CD4-positive, alpha-beta T cell treated with Interleukin-6 for 4 hours (primary cell): ENCODE measurements at regions not wholly inside any gene's neighbourhood (a gene's known extent, or its start where the extent isn't known, plus 50 kb on each side); places are given as distances from the start of the nearest gene placed in this dataset.
"Not testable (repeated sequence)": the region's sequence is repeated elsewhere in the genome, so short reads cannot be mapped to it uniquely, and the experiment has no call there.

Experiments used
- DNase-seq: peaks from one replicate; pipeline ENCODE4 v3.0.0-alpha.2; 2020; ENCODE audit warnings: mixed read lengths

DNA sequence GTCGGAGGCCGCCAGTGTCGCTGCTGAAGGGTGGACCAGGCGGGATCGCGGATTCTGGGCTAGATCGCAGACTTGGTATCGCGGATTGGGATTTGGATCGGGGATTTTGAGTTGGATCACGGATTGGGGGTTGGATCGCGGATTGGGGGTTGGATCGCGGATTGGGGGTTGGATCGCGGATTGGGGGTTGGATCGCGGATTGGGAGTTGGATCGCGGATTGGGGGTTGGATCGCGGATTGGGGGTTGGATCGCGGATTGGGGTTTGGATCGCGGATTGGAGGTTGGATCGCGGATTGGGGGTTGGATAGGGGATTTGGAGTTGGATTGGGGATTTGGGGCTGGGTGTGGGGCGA, 93.1 kb upstream of the THOC3 start:
- not testable (repeated sequence) for DNase-seq

DNA sequence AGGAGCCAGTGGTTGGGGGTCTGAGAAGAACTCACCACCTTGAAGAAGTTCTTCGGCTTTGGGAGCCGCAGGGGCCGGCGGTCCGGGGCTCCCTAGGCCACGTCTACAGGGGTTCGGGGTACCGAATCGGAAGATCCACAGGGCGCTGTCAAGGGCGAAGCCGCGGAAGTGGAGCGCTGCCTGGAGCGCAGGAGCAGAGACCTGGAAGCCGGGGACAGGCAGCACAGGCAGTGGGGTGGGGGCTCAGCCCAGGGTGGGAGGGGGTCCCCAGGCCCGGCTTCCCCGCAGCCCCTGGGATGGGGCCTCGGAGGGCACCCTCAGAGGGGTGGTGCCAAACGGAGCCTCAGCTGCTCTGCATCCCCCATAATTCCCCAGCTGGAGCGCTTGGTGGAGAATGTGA, 93.5 kb upstream of the THOC3 start:
- not testable (repeated sequence) for DNase-seq

DNA sequence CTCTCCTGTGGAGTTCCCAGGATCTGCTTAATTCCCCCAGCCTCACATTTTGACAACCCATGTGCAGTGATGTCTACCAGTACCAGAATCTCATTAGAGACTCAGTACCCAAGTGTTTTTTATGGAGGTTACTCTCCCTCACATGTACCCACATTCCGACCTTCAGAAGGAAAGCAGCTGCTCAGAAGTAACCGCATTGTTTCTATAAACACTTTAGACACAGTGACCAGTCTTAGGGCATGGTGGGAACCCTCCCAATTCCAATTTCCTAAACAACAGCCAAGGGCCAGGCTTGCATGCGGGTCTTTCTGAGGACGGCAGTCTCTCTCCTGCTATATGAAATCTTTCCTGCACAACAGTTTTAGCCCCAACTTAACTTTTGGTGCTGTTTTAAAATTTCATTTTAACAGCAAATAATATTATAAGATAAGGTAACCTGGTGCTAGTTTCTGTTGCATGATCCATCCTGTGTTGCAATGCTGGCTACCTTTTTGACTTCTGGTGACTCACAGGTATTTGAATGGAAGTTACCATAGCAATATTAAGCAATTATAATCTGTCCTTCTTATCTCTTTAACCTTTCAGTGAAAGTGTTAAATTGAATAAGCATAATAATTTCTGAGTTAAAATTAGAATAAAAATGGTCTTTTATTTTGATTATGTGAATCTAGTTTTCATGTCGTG, 98.3 kb upstream of the THOC3 start:
- DNase-seq: not testable (repeated sequence)

DNA sequence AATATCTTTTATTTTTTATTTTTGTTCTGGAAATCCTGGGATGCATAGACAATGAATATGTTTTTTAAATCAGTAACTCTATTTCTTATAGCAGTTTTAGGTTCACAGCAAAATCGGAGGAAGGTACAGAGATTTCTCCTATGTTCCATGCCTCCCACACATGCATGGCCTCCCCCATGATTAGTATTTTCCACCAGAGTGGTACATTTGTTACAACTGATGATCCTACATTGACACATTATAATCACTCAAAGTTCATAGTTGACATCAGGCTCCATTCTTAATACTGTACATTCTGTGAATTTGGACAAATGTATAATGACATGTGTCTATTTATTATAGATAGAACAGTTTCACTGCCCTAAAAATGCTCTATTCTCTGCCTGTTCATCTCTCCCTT, 99.0 kb upstream of the THOC3 start:
- DNase-seq: not testable (repeated sequence)

DNA sequence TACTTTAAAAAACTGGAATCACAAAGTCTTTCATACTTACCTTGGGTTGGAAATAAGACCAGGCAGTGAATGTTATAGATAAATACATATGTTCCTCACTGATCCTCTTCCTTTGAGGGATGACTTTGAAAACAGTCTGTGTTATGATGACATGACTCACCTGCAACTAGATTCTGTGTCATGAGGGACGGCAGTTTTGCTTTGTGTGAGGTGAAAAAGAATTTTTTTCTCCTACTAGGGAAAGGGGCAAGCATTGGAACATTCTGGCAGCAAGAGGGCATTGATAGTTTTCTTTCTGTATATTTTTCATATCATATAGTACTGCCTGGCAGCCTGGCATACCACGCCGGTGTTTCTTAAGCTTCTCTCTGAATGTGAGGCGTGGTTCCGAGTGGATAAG, 99.8 kb upstream of the THOC3 start:
- DNase-seq: not testable (repeated sequence)

DNA sequence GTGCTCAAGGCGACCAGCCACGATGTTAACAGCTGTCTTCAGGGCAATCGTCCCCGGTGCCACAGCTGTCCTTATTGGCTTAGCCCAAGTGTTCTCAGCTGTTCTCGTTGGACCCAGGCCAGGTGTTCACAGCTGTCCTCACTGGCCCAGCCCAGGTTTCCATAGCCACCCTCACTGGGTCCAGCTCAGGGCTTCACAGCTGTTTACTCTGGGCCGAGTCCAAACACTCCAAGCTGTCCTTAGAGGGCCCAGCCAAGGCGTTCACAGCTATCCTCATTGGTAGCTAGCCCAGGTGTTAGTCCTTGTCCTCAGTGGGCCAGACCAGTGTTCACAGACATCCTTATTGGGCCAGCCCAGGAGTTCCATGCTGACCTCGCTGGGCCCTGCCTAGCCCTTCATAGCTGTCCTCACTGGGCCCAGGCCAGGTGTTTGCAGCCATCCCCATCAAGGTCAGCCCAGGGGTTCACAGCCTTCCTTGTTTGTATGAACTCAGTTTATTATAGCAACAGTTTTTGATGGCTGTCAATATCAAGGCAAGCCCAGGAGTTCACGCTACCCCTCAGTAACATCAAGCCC, 106.0 kb upstream of the THOC3 start:
- DNase-seq: not testable (repeated sequence)

DNA sequence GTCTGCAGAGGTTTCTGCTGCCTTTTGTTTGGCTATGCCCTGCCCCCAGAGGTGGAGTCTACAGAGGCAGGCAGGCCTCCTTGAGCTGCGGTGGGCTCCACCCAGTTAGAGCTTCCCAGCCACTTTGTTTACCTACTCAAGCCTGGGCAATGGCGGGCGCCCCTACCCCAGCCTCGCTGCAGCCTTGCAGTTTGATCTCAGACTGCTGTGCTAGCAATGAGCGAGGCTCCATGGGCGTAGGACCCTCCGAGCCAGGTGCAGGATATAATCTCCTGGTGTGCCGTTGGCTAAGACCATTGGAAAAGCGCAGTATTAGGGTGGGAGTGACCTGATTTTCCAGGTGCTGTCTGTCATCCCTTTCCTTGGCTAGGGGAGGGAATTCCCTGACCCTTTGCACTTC, 115.6 kb upstream of the THOC3 start:
- DNase-seq: not testable (repeated sequence)

DNA sequence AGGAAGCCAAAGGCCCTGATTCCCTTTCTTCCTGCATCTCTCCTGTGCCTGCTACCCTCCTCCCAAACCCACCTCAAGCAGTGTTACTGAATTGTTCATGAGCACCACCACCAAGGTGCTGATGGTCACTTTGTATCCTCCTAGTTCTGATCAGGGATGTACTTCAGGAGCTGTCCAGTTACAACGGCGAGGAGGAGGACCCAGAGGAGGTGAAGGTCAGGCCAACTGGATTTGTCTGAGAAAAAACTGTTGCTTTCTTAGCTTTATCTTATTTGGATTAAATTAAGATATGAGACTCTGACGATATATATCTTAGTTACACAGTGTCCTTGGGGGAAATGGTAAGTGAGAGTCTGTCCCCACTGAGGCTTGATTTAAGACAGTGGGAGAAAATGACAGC, 135.0 kb upstream of the THOC3 start:
- DNase-seq: not testable (repeated sequence)

DNA sequence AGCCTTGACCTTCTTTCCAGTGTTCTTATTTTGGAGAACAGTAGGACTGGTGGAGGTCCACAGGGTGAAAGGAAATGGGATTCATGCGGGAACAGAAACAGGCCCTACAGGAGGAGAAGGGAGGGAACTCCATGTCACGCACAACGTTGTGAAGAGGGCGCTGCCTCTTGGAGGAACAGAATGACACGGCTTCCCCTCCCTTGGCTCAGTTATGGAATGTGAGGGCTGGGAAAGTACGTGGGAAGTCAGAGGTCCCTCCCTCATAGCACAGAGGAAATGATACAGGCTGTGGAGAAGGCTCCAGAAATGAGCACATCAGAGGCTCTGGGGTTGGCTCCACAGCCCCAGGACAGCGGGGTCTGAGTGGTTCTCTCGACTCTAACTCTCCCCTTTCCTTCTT, 125.3 kb upstream of the SIMC1 start:
- DNase-seq: not testable (repeated sequence)

DNA sequence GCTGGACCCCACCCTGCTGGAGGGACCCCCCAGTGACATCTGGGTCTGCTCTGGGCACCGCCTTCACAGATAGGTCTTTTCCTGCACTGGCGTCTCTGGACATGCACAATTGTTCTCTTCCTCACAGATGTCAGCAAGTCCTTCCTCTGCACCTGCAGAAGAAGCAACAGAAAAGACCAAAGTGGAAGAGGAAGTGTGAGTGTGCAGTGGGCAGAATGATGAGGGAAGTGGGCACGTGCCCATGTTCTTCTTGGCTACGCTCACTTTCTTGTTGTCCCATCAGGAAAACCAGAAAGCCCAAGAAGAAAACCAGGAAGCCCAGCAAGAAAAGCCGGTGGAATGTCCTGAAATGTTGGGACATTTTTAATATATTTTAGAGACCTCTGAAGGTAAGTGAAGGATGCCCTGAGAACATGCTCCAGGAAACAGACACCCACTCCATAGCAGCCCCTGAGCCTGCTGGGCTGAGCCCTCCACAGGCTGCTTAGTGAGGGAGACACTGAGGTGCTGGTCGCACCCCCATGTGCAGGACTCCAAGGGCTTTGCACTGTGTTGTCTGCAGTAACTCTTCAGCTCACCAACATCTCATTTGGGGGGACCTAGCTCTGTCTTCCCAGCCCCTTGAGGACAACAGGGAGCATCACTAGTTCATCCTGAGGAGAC, 124.4 kb upstream of the SIMC1 start:
- DNase-seq: not testable (repeated sequence)

DNA sequence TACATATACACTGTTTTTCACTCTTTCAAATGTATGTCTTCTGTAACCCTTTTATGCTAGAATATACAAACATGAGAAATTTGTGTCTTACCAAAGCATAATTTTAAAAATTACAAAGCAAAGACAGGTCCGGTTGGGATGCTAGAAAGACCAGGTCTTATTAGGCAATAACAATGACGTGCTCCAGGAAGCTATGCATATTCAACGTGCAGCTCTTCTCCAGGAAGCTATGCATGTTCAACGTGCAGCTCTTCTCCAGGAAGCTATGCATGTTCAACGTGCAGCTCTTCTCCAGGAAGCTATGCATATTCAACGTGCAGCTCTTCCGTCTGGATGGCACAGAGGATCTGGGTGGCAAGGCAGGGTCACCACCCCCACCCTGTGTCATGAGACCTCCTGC, 123.4 kb upstream of the SIMC1 start:
- DNase-seq: not testable (repeated sequence)

DNA sequence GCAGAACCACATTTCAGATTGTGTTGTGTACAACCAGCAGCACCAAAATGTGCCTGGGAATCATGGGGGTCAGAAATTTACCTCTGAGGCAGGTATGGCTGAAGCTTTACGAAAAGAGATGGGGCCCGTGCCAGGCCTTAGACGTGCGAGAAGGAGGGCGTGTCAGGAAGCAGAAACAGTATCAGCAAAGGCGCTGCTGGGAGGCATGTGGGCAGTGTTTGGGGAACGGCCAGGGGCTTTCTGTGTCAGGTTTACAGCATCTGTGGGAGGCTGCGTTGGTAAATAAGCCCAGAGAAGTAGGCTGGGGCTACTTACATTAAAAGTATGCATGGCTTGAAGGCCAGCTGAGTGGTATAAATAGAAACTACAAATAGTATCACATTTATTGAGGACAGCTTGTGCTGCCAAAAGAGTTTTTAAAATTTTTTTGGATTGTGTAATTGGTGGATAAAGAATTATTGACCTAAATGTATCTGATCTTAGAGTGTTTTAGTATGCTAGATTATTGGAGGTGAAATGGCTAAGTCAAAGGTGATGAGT, 120.5 kb upstream of the SIMC1 start:
- DNase-seq: not testable (repeated sequence)

DNA sequence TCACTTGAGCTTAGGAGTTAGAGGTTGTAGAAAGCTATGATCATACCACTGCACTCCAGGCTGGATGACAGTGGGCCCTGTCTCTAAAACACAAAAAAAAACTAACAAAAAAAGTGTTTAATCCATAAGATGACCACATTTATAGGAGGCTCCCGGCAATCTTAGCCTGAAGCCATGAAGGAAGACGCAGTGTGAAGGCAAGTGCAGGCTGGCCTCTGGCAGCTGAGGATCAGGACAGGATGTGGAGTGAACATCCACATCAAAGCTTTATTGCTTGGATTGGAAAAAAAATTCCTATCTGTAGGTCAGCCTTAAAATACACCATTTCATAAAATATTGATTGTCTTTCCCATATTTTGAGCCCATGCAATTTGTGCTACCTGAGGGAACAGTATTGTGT, 115.9 kb upstream of the SIMC1 start:
- DNase-seq: not testable (repeated sequence)

DNA sequence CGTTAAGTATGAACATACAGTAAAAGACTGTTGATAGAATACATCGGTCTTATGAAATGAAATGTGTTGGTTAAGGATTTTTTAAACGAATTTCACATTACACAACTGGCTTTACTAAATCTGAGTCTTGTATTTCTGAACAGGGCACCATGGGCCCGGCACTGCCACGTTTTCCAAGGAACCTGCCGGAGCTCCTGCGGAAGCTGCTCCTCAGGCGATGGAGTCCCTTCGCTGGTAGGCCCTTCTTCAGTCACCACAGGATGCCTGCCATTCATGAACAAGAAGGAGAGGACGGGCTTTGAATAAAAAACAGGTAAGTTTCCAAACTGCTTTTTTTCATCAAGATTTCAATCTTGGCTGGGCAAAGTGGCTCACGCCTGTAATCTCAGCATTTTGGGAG, 114.1 kb upstream of the SIMC1 start:
- DNase-seq: not testable (repeated sequence)

DNA sequence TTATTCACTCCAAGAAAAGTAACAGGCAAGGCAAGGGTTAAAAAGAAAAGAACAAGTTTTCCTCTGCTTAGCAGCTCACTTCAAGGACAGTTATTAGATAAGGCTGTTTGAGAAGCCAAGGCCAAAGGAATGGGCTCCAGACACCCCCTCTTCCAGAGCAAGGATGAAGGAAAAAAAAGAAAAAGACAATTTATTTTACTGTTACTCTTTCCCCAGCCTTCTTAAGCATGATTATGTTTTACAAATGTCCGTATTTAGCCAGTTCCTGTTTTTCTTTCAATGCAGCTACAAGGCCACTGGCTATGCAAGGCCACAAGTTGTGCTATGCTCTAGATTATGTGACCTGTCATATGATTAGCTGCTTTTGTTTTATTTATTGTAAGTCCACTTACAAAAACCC, 106.5 kb upstream of the SIMC1 start:
- DNase-seq: no peak

DNA sequence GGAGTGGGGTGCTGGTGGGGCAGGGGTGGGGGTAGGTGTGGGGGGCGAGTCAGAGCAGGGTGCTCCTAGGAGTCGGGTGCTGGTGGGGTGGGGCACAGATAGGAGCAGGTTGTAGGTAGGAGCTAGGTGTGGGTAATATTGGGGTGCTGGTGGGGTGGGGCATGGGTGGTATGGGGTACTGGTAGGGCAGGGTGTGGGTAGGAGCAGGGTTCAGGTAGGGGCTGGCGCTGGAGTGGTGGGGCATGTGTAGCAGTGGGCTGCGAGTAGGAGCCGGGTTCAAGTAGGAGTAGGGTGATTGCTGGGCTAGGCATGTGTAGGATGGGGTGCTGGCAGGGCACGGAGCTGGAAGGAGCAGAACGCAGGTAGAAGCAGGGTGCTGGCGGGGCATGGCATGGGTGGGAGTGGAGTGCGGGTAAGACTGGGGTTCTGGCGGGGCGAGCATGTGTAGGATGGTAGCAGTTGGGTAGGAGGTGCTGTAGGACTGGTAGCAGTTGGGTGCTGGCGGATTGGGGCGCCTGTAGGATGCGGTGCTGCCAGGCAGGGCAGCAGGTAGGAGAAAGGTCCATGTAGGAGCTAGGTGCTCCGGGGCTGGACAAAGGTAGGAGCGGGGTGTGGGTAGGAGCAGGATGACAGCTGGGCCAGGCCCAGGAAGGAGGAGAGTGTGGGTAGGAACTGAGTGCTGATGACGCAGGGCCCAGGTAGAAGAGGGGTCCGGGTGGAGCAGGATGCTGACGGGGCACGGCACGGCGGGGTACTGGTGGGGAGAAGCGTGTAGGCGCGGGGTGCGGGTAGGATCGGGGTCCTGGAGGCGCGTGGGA, 105.5 kb upstream of the SIMC1 start:
- DNase-seq: peak; percentile 25

DNA sequence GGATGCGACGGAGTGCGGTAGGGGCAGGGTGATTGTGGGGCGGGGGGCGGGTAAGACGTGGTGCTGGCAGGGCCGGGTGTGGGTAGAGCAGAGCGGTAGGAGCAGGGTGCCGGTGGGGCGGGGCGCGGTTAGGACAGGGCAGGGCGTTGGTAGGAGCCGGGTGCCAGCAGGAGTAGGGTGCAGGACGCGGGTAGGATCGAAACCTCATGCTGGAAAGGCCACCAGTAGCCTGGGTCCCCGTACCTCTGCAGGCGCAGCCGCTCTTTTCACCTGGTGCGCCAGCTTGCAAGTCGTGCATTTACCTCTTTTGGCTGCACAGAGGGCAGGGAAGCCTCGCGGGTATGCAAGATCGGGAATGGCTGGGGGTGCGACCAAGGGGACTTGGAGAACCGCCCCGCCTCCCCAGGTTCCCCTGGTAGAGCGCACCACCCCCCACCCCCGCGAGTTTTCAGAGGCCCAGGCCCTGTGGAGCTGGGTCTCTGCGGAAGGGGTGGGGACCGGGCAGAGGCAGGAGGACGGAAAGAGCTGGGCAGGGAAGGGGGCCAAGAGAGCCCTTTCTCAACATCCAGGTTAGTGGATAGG, 104.8 kb upstream of the SIMC1 start:
- peak; percentile 28 for DNase-seq

DNA sequence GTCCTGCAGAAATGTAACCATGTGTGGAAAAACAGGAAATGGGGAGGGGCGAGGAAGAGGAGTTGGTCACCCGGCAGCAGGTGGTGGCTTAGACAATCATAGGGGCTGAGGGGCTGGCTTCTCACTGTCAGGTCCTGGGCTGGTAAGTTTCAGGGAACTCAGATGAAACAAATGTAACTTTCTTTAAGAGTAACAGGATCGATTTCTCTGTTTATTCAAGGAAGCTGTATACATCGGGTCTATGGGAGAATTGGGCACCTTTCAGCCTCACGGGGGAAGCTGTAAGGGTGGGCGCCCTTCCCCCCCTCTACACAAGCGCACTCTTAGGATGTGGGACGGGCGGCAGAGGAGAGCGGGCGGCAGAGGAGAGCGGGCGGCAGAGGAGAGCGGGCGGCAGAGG, 104.3 kb upstream of the SIMC1 start:
- DNase-seq: no peak

DNA sequence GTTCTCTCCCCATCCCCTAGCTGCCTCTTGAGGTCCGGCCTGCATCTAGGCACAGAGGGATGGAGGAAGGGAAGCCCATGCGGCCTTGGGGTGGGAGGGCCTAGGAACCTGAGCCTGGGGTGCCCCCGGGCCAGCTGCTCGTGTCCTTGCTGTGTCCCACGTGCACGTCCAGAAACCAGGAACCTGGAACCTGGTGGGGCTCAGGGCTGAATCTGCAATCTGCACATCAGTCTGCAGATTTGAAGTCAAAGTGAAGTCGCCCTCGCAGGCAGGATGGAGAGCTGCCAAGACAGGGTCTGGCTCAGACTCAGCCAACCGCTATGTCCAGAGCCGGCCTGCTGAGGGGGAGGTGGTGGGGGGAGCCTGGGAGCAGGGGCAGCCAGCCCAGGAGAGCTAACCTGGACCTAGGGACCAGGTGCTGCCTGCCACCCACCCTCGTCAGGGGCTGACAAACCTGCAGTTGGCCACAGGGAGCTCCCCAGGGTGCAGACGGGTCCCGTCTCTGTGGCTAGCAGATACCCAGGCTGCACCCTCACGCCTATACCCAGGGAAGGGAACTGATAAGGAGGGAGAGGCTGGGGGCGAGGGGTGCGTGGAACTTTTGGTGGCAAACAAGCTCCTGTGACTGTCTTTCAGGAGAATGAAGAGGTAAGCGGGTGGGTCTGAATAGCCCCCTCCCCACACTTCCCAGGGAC, 103.5 kb upstream of the SIMC1 start:
- no peak for DNase-seq

DNA sequence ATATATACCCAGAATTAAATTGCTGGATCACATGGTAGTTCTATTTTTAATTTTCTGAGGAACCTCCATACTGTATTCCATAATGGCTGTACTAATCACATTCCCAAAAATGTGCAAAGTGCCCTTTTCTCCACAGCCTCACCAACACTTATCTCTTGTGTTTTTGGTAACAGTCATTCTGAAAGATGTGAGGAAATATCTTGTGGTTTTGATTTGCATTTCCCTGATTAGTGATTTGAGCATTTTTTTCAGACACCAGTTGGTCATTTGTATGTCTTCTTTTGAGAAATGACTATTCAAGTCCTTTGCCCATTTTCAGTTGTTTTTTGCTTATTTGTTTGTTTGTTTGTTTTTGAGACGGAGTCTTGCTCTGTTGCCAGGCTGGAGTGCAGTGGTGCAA, 98.1 kb upstream of the SIMC1 start:
- not testable (repeated sequence) for DNase-seq

DNA sequence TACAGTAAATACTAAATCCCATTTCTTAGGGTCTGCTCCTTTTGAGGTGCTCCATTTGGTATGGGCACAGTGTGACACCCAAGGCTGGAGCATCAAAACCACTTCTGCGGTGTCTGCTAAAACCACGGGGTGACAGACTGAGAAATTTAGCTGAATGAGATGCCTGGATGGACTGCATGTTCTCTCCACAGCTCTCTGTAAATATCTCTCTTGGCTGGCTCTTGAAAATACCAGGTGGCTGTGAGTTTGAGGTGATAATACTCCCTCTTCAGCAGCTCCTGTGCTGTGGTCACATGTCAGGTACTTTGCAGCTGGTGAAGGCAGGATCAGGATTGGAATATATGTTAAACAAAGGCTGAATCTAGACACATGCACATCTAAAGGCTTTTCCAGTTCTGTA, 93.7 kb upstream of the SIMC1 start:
- DNase-seq: no peak

DNA sequence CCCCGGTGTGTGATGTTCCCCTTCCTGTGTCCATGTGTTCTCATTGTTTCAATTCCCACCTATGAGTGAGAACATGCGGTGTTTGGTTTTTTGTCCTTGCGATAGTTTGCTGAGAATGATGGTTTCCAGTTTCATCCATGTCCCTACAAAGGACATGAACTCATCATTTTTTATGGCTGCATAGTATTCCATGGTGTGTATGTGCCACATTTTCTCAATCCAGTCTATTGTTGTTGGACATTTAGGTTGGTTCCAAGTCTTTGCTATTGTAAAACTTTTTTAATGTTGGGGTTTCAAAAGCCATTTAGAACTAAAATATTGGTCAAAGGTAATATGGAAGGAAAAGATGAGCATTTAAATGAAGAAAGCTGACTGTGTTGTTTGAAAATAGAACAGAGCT, 88.3 kb upstream of the SIMC1 start:
- not testable (repeated sequence) for DNase-seq
